ENCODE measurements at regions not wholly inside any gene's neighbourhood (a gene's known extent, or its start where the extent isn't known, plus 50 kb on each side); places are given as distances from the start of the nearest gene placed in this dataset.

DNA sequence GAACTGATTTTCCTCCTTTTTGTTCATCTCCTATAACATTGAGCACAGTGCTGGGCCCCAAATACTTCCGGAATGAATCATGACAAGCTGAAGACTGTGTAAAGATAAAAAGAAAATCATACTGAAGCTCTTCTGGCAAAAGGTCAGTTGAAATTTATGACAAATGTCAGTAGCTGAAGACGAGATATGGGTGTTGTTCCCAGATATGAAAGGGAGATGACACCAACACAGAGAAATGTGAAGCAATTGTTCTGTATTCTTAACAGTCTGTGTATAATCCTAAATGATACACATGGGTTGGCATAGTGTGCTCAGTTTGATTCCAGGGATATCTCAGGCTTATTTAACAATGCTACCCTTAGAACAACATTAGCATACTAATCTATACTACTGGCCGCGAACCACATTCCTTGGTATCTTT lies 170.5 kb upstream of the PITX2 start:
- 52% methylated on average over 4 of the region's 4 CpGs for WGBS
- H3K4me3 ChIP-seq (ENCODE audit: low read depth in 1 of 3, low read length in 3 of 3): no peak overlapping the region
- TF ChIP-seq FOXA1 (IDR thresholded peaks at IDR 0.05) (no peak), SP1 (IDR thresholded peaks at IDR 0.05) (no peak), HNF4A (conservative IDR thresholded peaks at IDR 0.05) (no peak), HNF4G (IDR thresholded peaks at IDR 0.05) (no peak), TAF1 (conservative IDR thresholded peaks at IDR 0.05) (no peak), JUND (IDR thresholded peaks at IDR 0.05) (no peak), FOXA2 (IDR thresholded peaks at IDR 0.05) (no peak), RXRA (IDR thresholded peaks at IDR 0.05) (no peak), NR2F2 (IDR thresholded peaks at IDR 0.05) (no peak), YY1 (IDR thresholded peaks at IDR 0.05) (no peak)
- TF ChIP-seq, protein P1, sequence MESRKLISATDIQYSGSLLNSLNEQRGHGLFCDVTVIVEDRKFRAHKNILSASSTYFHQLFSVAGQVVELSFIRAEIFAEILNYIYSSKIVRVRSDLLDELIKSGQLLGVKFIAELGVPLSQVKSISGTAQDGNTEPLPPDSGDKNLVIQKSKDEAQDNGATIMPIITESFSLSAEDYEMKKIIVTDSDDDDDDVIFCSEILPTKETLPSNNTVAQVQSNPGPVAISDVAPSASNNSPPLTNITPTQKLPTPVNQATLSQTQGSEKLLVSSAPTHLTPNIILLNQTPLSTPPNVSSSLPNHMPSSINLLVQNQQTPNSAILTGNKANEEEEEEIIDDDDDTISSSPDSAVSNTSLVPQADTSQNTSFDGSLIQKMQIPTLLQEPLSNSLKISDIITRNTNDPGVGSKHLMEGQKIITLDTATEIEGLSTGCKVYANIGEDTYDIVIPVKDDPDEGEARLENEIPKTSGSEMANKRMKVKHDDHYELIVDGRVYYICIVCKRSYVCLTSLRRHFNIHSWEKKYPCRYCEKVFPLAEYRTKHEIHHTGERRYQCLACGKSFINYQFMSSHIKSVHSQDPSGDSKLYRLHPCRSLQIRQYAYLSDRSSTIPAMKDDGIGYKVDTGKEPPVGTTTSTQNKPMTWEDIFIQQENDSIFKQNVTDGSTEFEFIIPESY (IDR thresholded peaks at IDR 0.05): no peak
- TF ChIP-seq, protein P2, sequence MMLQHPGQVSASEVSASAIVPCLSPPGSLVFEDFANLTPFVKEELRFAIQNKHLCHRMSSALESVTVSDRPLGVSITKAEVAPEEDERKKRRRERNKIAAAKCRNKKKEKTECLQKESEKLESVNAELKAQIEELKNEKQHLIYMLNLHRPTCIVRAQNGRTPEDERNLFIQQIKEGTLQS (IDR thresholded peaks at IDR 0.05): no peak
- TF ChIP-seq, protein P3, sequence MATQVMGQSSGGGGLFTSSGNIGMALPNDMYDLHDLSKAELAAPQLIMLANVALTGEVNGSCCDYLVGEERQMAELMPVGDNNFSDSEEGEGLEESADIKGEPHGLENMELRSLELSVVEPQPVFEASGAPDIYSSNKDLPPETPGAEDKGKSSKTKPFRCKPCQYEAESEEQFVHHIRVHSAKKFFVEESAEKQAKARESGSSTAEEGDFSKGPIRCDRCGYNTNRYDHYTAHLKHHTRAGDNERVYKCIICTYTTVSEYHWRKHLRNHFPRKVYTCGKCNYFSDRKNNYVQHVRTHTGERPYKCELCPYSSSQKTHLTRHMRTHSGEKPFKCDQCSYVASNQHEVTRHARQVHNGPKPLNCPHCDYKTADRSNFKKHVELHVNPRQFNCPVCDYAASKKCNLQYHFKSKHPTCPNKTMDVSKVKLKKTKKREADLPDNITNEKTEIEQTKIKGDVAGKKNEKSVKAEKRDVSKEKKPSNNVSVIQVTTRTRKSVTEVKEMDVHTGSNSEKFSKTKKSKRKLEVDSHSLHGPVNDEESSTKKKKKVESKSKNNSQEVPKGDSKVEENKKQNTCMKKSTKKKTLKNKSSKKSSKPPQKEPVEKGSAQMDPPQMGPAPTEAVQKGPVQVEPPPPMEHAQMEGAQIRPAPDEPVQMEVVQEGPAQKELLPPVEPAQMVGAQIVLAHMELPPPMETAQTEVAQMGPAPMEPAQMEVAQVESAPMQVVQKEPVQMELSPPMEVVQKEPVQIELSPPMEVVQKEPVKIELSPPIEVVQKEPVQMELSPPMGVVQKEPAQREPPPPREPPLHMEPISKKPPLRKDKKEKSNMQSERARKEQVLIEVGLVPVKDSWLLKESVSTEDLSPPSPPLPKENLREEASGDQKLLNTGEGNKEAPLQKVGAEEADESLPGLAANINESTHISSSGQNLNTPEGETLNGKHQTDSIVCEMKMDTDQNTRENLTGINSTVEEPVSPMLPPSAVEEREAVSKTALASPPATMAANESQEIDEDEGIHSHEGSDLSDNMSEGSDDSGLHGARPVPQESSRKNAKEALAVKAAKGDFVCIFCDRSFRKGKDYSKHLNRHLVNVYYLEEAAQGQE (IDR thresholded peaks at IDR 0.05): no peak
- TF ChIP-seq, protein P4, sequence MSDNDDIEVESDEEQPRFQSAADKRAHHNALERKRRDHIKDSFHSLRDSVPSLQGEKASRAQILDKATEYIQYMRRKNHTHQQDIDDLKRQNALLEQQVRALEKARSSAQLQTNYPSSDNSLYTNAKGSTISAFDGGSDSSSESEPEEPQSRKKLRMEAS (IDR thresholded peaks at IDR 0.05): no peak
- TF ChIP-seq, protein P5, sequence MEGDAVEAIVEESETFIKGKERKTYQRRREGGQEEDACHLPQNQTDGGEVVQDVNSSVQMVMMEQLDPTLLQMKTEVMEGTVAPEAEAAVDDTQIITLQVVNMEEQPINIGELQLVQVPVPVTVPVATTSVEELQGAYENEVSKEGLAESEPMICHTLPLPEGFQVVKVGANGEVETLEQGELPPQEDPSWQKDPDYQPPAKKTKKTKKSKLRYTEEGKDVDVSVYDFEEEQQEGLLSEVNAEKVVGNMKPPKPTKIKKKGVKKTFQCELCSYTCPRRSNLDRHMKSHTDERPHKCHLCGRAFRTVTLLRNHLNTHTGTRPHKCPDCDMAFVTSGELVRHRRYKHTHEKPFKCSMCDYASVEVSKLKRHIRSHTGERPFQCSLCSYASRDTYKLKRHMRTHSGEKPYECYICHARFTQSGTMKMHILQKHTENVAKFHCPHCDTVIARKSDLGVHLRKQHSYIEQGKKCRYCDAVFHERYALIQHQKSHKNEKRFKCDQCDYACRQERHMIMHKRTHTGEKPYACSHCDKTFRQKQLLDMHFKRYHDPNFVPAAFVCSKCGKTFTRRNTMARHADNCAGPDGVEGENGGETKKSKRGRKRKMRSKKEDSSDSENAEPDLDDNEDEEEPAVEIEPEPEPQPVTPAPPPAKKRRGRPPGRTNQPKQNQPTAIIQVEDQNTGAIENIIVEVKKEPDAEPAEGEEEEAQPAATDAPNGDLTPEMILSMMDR (IDR thresholded peaks at IDR 0.05; ENCODE audit: low read depth, low read length, missing input control): no peak
- no peaks in the 10 kb centered on the region for H3K27me3 ChIP-seq (ENCODE audit: control insufficient read depth in 4 of 4, insufficient read depth in 4 of 4, low read length in 3 of 4)
- peaks cover 0 to 2% (median 0%) of the 10 kb centered on the region in 4 donors for H3K9me3 ChIP-seq (ENCODE audit: control insufficient read depth in 4 of 4, low read length in 3 of 4)
- H3K36me3 ChIP-seq (ENCODE audit: control insufficient read depth in 4 of 4, insufficient read depth in 3 of 4, low read depth in 1 of 4, low read length in 3 of 4): no peaks in the 10 kb centered on the region
- H3K27ac ChIP-seq (ENCODE audit: low read depth in 1 of 2, low read length in 2 of 2): no peak overlapping the region
- DNase-seq (ENCODE audit: low spot score): no peak
- H3K4me1 ChIP-seq (ENCODE audit: control insufficient read depth in 4 of 4, insufficient read depth in 4 of 4, low read length in 3 of 4): no peaks in the 10 kb centered on the region
- H3K9ac ChIP-seq (ENCODE audit: low read depth in 1 of 2, low read length in 2 of 2): no peak overlapping the region

DNA sequence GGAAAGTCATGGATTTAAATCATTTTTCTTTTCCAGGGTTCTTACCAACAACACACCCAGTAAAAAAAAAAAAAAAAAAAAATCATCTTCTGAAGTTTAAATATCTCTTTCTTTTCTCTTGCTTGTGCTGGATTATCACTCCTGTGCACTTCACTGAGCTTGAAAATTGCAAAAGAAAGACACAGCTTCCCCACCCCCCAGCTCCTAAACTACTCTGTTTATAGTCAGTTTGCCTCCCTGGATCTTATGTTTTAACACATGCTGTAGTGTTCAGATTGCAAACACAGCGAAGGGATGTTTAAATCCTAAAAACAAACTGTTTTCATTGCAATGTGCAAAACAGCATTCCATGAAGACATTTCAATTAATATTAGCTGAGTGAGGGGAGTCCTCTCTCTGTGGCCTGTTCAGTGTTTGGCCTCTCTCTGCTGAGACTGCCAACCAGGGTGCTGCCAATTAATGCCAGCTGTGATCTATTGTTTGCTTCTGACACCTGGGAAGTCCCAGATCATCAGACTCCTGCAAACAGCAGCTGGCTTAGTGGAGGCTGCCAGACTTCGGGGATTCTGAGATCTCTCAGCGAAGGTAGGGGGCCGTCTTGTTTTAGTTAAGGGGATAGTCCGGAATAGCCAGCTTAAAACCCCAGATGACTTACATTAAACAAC lies 171.1 kb upstream of the PITX2 start:
- no peaks in the 10 kb centered on the region for H3K36me3 ChIP-seq (ENCODE audit: control insufficient read depth in 4 of 4, insufficient read depth in 3 of 4, low read depth in 1 of 4, low read length in 3 of 4)
- 36% methylated on average over 5 of the region's 5 CpGs for WGBS
- peaks cover 0 to 2% (median 0%) of the 10 kb centered on the region in 4 donors for H3K9me3 ChIP-seq (ENCODE audit: control insufficient read depth in 4 of 4, low read length in 3 of 4)
- DNase-seq (ENCODE audit: low spot score): no peak
- no peak overlapping the region for H3K27ac ChIP-seq (ENCODE audit: low read depth in 1 of 2, low read length in 2 of 2)
- H3K9ac ChIP-seq (ENCODE audit: low read depth in 1 of 2, low read length in 2 of 2): no peak overlapping the region
- H3K4me1 ChIP-seq (ENCODE audit: control insufficient read depth in 4 of 4, insufficient read depth in 4 of 4, low read length in 3 of 4): no peaks in the 10 kb centered on the region
- no peaks in the 10 kb centered on the region for H3K27me3 ChIP-seq (ENCODE audit: control insufficient read depth in 4 of 4, insufficient read depth in 4 of 4, low read length in 3 of 4)
- no peak overlapping the region for H3K4me3 ChIP-seq (ENCODE audit: low read depth in 1 of 3, low read length in 3 of 3)
- TF ChIP-seq, protein P3 (IDR thresholded peaks at IDR 0.05): no peak
- TF ChIP-seq RAD21 (IDR thresholded peaks at IDR 0.05): no peak
- TF ChIP-seq HNF4G (IDR thresholded peaks at IDR 0.05): no peak
- no peak for TF ChIP-seq NR2F2 (IDR thresholded peaks at IDR 0.05)
- TF ChIP-seq TAF1 (conservative IDR thresholded peaks at IDR 0.05): no peak
- TF ChIP-seq, protein P5 (IDR thresholded peaks at IDR 0.05; ENCODE audit: low read depth, low read length, missing input control): no peak
- TF ChIP-seq JUND (IDR thresholded peaks at IDR 0.05): no peak
- TF ChIP-seq GABPA (IDR thresholded peaks at IDR 0.05 in 1 of 2, conservative IDR thresholded peaks at IDR 0.05 in 1 of 2): no peak
- TF ChIP-seq, protein P4 (IDR thresholded peaks at IDR 0.05): no peak
- TF ChIP-seq SP1 (IDR thresholded peaks at IDR 0.05): no peak

All from liver (tissue), 8 donors.